HAP-1 (cell line): ENCODE measurements at regions not wholly inside any gene's neighbourhood (a gene's known extent, or its start where the extent isn't known, plus 50 kb on each side); places are given as distances from the start of the nearest gene placed in this dataset.

Experiments used
- DNase-seq, 2 experiments: peaks; one replicate each; pipeline ENCODE4 v3.0.0-alpha.2; 2016 to 2020; ENCODE audit warnings: low spot score in 2 of 2
- H3K27me3 ChIP-seq: fragments of 250-450 bp; sonication (Bioruptor Pico); 2 replicates; pipeline ENCODE4 v1.5.1; 2020; ENCODE audit warnings: low read depth, mild to moderate bottlenecking, moderate library complexity
- H3K36me3 ChIP-seq: fragments of 250-450 bp; sonication (Bioruptor Pico); replicated peaks from 2 replicates; pipeline ENCODE4 v1.5.1; 2020; ENCODE audit warnings: mild to moderate bottlenecking
- H3K4me1 ChIP-seq: fragments of 250-450 bp; sonication (Bioruptor Pico); 2 replicates; pipeline ENCODE4 v1.5.1; 2020; ENCODE audit warnings: mild to moderate bottlenecking
- H3K4me3 ChIP-seq: fragments of 250-450 bp; sonication (Bioruptor Pico); 2 replicates; pipeline ENCODE4 v1.5.1; 2020; ENCODE audit warnings: mild to moderate bottlenecking, moderate library complexity
- H3K9me3 ChIP-seq: fragments of 250-450 bp; sonication (Bioruptor Pico); 2 replicates; pipeline ENCODE4 v1.5.1; 2020; ENCODE audit warnings: mild to moderate bottlenecking, moderate library complexity
- in situ Hi-C: fragments of 300-500 bp; cut with MboI; formaldehyde crosslinking; loops from 3 replicates; pipeline ENCODE4 v1.14.3; 2020; ENCODE audit warnings: low sequenced_read_pairs, inconsistent platforms, mixed read lengths

GRCh38 chr12:23098110-23098509, 473.1 kb downstream of the ETNK1 start:
- in situ Hi-C loops, result no loop called here
- H3K36me3 ChIP-seq, result no peaks in the 10 kb centered on the region
- DNase-seq, result no peak
- H3K4me1 ChIP-seq, result peaks cover 19% of the 10 kb centered on the region
- no peaks in the 10 kb centered on the region for H3K9me3 ChIP-seq
- no peaks in the 10 kb centered on the region for H3K27me3 ChIP-seq
- H3K4me3 ChIP-seq, result no peak overlapping the region

GRCh38 chr12:23098517-23098916, 473.5 kb downstream of the ETNK1 start:
- in situ Hi-C loops, result no loop called here
- Histone ChIP-seq H3K4me3 (no peak overlapping the region), H3K27me3 (no peaks in the 10 kb centered on the region), H3K36me3 (no peaks in the 10 kb centered on the region), H3K9me3 (no peaks in the 10 kb centered on the region), H3K4me1 (peaks cover 19% of the 10 kb centered on the region)
- DNase-seq, result peak; percentile 23 to 30

DNA sequence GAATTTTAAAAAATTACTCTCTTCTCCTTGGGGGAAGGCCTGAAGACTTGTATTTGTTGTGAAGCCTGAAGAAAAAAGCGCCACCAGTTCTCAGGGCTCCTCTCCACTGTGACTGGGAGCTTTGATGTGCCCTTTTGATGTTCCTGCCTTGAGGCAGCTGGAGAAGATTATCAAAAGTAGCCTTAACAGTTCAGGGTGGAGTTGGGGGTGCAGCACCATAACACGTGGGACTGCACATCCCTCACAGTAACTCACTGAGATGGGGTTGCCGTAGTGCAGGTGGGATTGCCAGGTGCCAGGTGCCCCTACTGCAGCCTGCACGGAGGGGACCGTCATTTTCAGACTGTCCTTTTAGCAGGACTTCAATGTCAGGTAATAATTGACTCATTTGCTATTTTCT, 474.1 kb downstream of the ETNK1 start:
- in situ Hi-C loops, result no loop called here
- H3K4me3 ChIP-seq, result no peak overlapping the region
- peaks cover 19% of the 10 kb centered on the region for H3K4me1 ChIP-seq
- no peaks in the 10 kb centered on the region for H3K36me3 ChIP-seq
- no peaks in the 10 kb centered on the region for H3K27me3 ChIP-seq
- DNase-seq, result peak in 1 of 2 experiments; percentile 31
- H3K9me3 ChIP-seq, result no peaks in the 10 kb centered on the region

- peak; percentile 30 to 79 for DNase-seq
Observed at GRCh38 chr12:23099604-23100003, 474.6 kb downstream of the ETNK1 start.

GRCh38 chr12:23108957-23109356, 484.0 kb downstream of the ETNK1 start:
- Histone ChIP-seq H3K9me3 (no peaks in the 10 kb centered on the region), H3K4me1 (peaks cover 5% of the 10 kb centered on the region; the same call in 1 of the 2 replicates), H3K36me3 (no peaks in the 10 kb centered on the region), H3K27me3 (no peaks in the 10 kb centered on the region), H3K4me3 (no peak overlapping the region)
- in situ Hi-C loops, result no loop called here
- DNase-seq, result no peak

More at GRCh38 chr12:23099604-23100003, 474.6 kb downstream of the ETNK1 start:
- Histone ChIP-seq H3K9me3 (no peaks in the 10 kb centered on the region), H3K36me3 (no peaks in the 10 kb centered on the region), H3K4me1 (peaks cover 19% of the 10 kb centered on the region), H3K27me3 (no peaks in the 10 kb centered on the region), H3K4me3 (no peak overlapping the region)
- in situ Hi-C loops, result no loop called here

DNA sequence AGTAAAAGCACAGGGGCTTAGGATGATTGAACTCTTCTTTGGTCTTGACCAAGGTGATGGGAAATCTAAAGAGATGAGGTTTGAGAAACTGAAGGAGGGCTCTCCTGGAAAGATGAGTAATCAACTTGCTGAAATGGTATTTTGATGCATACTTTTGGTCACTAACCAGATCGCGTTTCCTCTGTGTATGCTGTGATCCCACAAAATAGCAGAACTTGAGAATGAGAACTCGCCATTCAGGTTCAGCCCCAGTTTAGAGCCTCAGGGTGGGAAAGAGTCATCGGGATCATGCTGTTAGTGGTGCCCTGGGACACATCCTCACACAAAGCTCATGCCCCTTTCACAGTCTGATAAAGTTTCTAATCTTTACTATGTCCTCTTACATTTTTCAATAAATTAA, 488.8 kb downstream of the ETNK1 start:
- Histone ChIP-seq H3K9me3 (no peaks in the 10 kb centered on the region), H3K4me3 (no peak overlapping the region), H3K4me1 (no peaks in the 10 kb centered on the region), H3K27me3 (no peaks in the 10 kb centered on the region), H3K36me3 (no peaks in the 10 kb centered on the region)
- DNase-seq, result no peak
- in situ Hi-C loops, result no loop called here

GRCh38 chr12:23115984-23116383, 491.0 kb downstream of the ETNK1 start:
- in situ Hi-C loops, result no loop called here
- H3K4me3 ChIP-seq, result no peak overlapping the region
- no peaks in the 10 kb centered on the region for H3K9me3 ChIP-seq
- H3K36me3 ChIP-seq, result no peaks in the 10 kb centered on the region
- no peaks in the 10 kb centered on the region for H3K27me3 ChIP-seq
- DNase-seq, result no peak
- H3K4me1 ChIP-seq, result no peaks in the 10 kb centered on the region

GRCh38 chr12:23126794-23127193, 501.8 kb downstream of the ETNK1 start:
- H3K36me3 ChIP-seq, result no peaks in the 10 kb centered on the region
- peaks cover 16% of the 10 kb centered on the region for H3K4me1 ChIP-seq
- DNase-seq, result no peak
- no peaks in the 10 kb centered on the region for H3K9me3 ChIP-seq
- in situ Hi-C loops, result no loop called here
- no peaks in the 10 kb centered on the region for H3K27me3 ChIP-seq
- H3K4me3 ChIP-seq, result no peak overlapping the region

DNA sequence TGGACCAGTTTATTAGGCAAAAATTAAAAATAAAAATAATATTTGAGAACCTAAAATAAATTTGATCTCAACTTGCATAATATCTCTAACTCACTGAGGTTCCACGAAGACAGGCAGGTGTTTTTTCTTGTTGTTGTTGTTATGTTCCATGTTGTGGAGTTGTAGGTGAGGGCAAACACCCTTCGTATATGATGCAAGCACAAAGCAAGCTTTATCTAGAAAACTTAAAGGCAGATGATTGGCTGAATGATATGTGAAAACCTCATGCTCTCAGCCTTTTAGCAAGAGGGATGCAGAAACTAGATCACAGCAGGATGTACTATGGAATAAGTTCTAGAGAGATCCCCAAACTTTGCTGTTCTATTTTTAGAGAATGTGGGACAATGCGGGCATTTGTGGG, 502.7 kb downstream of the ETNK1 start:
- Histone ChIP-seq H3K27me3 (no peaks in the 10 kb centered on the region), H3K36me3 (no peaks in the 10 kb centered on the region), H3K9me3 (no peaks in the 10 kb centered on the region), H3K4me1 (peaks cover 16% of the 10 kb centered on the region), H3K4me3 (no peak overlapping the region)
- in situ Hi-C loops, result no loop called here
- no peak for DNase-seq

DNA sequence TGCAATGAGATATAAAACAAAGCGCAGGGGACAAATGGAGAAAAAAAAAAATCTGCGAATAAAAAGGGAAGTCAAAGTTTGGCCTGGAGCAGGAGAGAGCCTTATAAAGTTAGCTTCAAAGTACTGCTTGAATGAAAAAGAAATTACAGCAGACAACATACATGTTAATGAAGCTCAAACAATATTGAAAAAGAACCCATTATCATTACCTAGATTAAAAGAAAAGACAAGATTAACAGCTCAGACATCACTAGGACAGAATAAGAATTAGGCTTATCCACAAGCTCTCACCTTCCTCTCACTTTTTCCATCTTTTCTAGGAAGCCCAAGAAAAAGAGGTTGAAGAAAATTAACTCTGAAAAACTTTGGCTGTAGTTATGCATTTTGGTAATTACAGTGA, 503.5 kb downstream of the ETNK1 start:
- peak; percentile 19 to 91 for DNase-seq
- Histone ChIP-seq H3K4me1 (peaks cover 16% of the 10 kb centered on the region), H3K4me3 (no peak overlapping the region), H3K36me3 (no peaks in the 10 kb centered on the region), H3K27me3 (no peaks in the 10 kb centered on the region), H3K9me3 (no peaks in the 10 kb centered on the region)
- in situ Hi-C loops, result no loop called here

DNA sequence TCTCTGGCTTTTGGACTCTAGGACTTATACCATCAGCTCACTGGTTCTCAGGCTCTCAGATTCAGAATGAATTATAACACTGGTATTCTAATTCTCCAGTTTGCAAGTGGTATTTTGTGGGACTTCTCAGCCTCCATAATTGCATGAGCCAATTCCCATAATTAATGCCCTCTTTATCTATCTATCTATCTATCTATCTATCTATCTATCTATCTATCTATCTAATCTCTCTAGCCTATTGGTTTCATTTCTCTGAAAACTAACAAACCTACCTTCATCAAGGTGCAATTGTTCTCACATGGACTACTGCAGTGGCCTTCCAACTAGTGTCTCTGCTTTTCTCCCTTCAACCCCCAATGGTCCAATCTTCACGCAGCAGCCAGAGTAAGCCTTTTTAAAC, 507.4 kb downstream of the ETNK1 start:
- H3K9me3 ChIP-seq, result no peaks in the 10 kb centered on the region
- in situ Hi-C loops, result no loop called here
- H3K27me3 ChIP-seq, result no peaks in the 10 kb centered on the region
- peaks cover 16% of the 10 kb centered on the region for H3K4me1 ChIP-seq
- no peaks in the 10 kb centered on the region for H3K36me3 ChIP-seq
- no peak for DNase-seq
- no peak overlapping the region for H3K4me3 ChIP-seq

GRCh38 chr12:23133471-23133870, 508.5 kb downstream of the ETNK1 start:
- H3K9me3 ChIP-seq, result no peaks in the 10 kb centered on the region
- H3K4me1 ChIP-seq, result peaks cover 10% of the 10 kb centered on the region
- DNase-seq, result no peak
- no peak overlapping the region for H3K4me3 ChIP-seq
- in situ Hi-C loops, result no loop called here
- H3K27me3 ChIP-seq, result no peaks in the 10 kb centered on the region
- H3K36me3 ChIP-seq, result no peaks in the 10 kb centered on the region

GRCh38 chr12:23139026-23139425, 514.1 kb downstream of the ETNK1 start:
- in situ Hi-C loops, result no loop called here
- no peak overlapping the region for H3K4me3 ChIP-seq
- no peaks in the 10 kb centered on the region for H3K4me1 ChIP-seq
- no peak for DNase-seq
- H3K27me3 ChIP-seq, result no peaks in the 10 kb centered on the region
- H3K9me3 ChIP-seq, result no peaks in the 10 kb centered on the region
- no peaks in the 10 kb centered on the region for H3K36me3 ChIP-seq

GRCh38 chr12:23140710-23141109, 515.7 kb downstream of the ETNK1 start:
- H3K4me3 ChIP-seq, result no peak overlapping the region
- no peak for DNase-seq

GRCh38 chr12:23141335-23141734, 516.4 kb downstream of the ETNK1 start:
- Histone ChIP-seq H3K9me3 (no peaks in the 10 kb centered on the region), H3K4me3 (no peak overlapping the region), H3K27me3 (no peaks in the 10 kb centered on the region), H3K36me3 (no peaks in the 10 kb centered on the region), H3K4me1 (no peaks in the 10 kb centered on the region)
- no peak for DNase-seq
- in situ Hi-C loops, result no loop called here

More at GRCh38 chr12:23140710-23141109, 515.7 kb downstream of the ETNK1 start:
- Histone ChIP-seq H3K27me3 (no peaks in the 10 kb centered on the region), H3K4me1 (no peaks in the 10 kb centered on the region), H3K9me3 (no peaks in the 10 kb centered on the region), H3K36me3 (no peaks in the 10 kb centered on the region)
- in situ Hi-C loops, result no loop called here
